ENCODE measurements at regions not wholly inside any gene's neighbourhood (a gene's known extent, or its start where the extent isn't known, plus 50 kb on each side); places are given as distances from the start of the nearest gene placed in this dataset.

DNA sequence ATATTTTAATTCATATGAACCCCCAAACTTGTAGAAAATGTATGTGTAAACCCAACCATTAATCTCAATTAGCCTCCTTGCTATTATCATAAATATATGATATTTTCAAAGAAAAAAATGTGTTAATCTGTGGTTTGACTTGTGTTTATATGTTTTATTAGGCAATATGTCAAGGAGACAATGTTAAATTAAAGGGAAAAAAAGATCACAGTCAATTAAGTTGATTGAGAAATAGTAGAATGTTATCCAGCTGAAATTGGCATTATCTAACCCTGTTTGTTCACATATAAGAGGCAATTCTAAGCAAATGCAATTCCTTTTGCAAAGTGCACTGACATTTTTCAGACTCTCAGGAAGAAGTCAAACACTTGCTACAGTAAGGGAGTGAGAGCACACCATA is 745.3 kb downstream of the C12orf50 start:
- Histone ChIP-seq H3K27me3 (ENCODE audit: control insufficient read depth, insufficient read depth, low read length) (no peaks in the 10 kb centered on the region), H3K4me3 (ENCODE audit: low read depth, low read length) (no peak overlapping the region), H3K36me3 (ENCODE audit: control insufficient read depth, insufficient read depth, low read length) (no peaks in the 10 kb centered on the region), H3K27ac (no peak overlapping the region), H3K4me1 (no peaks in the 10 kb centered on the region), H2AFZ (no peak overlapping the region), H3K9me3 (ENCODE audit: control insufficient read depth, low read length) (no peaks in the 10 kb centered on the region), H3K4me2 (ENCODE audit: low read length) (no peak overlapping the region), H3K9ac (no peak overlapping the region), H3K79me2 (no peaks in the 10 kb centered on the region)
- TF ChIP-seq, protein P1, sequence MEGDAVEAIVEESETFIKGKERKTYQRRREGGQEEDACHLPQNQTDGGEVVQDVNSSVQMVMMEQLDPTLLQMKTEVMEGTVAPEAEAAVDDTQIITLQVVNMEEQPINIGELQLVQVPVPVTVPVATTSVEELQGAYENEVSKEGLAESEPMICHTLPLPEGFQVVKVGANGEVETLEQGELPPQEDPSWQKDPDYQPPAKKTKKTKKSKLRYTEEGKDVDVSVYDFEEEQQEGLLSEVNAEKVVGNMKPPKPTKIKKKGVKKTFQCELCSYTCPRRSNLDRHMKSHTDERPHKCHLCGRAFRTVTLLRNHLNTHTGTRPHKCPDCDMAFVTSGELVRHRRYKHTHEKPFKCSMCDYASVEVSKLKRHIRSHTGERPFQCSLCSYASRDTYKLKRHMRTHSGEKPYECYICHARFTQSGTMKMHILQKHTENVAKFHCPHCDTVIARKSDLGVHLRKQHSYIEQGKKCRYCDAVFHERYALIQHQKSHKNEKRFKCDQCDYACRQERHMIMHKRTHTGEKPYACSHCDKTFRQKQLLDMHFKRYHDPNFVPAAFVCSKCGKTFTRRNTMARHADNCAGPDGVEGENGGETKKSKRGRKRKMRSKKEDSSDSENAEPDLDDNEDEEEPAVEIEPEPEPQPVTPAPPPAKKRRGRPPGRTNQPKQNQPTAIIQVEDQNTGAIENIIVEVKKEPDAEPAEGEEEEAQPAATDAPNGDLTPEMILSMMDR (IDR thresholded peaks at IDR 0.05), result no peak

DNA sequence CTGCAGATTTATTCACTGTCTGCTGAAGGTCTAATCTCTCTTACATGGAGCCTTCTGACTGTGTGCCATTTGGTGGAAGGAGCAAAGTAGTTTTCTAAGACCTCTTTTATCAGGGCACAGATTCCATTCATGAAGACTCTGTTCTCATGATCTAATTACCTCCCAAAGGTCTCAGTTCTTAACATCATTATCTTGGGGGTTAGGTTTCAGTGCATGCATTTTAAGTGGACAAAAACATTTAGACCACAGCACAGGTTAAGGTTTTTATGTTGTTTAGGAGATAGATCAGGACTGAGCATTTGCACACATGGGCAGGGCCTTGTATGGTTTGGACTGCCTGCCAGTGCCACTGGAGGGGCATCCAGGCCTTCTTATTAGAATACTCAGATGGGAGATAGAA is 746.1 kb downstream of the C12orf50 start:
- H3K4me1 ChIP-seq, result no peaks in the 10 kb centered on the region
- H3K9ac ChIP-seq, result no peak overlapping the region
- no peaks in the 10 kb centered on the region for H3K36me3 ChIP-seq (ENCODE audit: control insufficient read depth, insufficient read depth, low read length)
- no peak overlapping the region for H3K4me2 ChIP-seq (ENCODE audit: low read length)
- no peak overlapping the region for H2AFZ ChIP-seq
- TF ChIP-seq, protein P1 (IDR thresholded peaks at IDR 0.05), result no peak
- H3K9me3 ChIP-seq (ENCODE audit: control insufficient read depth, low read length), result no peaks in the 10 kb centered on the region
- H3K27me3 ChIP-seq (ENCODE audit: control insufficient read depth, insufficient read depth, low read length), result no peaks in the 10 kb centered on the region
- H3K4me3 ChIP-seq (ENCODE audit: low read depth, low read length), result no peak overlapping the region
- H3K27ac ChIP-seq, result no peak overlapping the region
- no peaks in the 10 kb centered on the region for H3K79me2 ChIP-seq

DNA sequence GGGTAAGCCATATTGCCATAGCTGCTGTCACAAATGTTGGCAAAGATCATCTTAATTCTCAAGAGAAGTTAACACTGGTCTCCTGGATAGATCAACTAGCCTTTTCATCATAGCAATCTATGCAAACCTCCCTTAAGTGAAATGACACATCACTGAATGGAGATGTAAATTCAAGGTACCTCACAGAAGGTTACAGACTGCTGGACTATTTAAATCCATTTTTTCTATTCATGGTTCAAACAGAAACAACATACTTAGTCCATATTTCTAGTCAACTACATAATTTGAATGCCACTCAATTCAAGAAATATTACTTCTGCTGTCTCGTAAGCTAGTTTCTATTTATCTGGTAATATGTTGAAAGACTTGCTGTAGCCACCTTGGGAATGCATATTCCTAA is 748.3 kb downstream of the C12orf50 start:
- Histone ChIP-seq H3K27ac (no peak overlapping the region), H3K4me2 (ENCODE audit: low read length) (no peak overlapping the region), H3K4me3 (ENCODE audit: low read depth, low read length) (no peak overlapping the region), H2AFZ (no peak overlapping the region), H3K9ac (no peak overlapping the region), H3K79me2 (no peaks in the 10 kb centered on the region), H3K4me1 (no peaks in the 10 kb centered on the region), H3K27me3 (ENCODE audit: control insufficient read depth, insufficient read depth, low read length) (no peaks in the 10 kb centered on the region), H3K9me3 (ENCODE audit: control insufficient read depth, low read length) (no peaks in the 10 kb centered on the region), H3K36me3 (ENCODE audit: control insufficient read depth, insufficient read depth, low read length) (no peaks in the 10 kb centered on the region)
- TF ChIP-seq, protein P1 (IDR thresholded peaks at IDR 0.05), result no peak

DNA sequence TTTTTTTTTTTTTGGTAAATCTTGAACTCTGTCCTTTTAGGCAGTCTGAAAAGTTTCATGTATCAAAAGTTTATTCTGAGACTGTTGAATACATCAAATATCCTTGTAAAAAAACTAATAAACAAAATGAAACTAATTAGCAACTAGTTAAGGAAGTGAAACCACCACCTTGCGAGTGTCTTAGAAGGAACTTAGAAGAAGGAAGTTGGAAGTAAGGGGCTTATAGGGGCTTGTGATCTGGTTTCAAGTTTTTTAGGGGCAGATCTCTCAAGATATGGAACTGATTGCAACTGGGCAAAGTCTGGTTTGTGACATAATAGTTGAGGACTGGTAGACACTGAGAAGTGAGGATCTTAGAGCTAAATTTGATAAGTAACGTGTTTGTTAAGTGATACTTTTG is 748.8 kb downstream of the C12orf50 start:
- Histone ChIP-seq H3K4me2 (ENCODE audit: low read length) (no peak overlapping the region), H3K4me1 (no peaks in the 10 kb centered on the region), H2AFZ (no peak overlapping the region), H3K36me3 (ENCODE audit: control insufficient read depth, insufficient read depth, low read length) (no peaks in the 10 kb centered on the region), H3K4me3 (ENCODE audit: low read depth, low read length) (no peak overlapping the region), H3K9me3 (ENCODE audit: control insufficient read depth, low read length) (no peaks in the 10 kb centered on the region), H3K79me2 (no peaks in the 10 kb centered on the region), H3K27me3 (ENCODE audit: control insufficient read depth, insufficient read depth, low read length) (no peaks in the 10 kb centered on the region), H3K9ac (no peak overlapping the region), H3K27ac (no peak overlapping the region)
- TF ChIP-seq, protein P1 (IDR thresholded peaks at IDR 0.05), result no peak

DNA sequence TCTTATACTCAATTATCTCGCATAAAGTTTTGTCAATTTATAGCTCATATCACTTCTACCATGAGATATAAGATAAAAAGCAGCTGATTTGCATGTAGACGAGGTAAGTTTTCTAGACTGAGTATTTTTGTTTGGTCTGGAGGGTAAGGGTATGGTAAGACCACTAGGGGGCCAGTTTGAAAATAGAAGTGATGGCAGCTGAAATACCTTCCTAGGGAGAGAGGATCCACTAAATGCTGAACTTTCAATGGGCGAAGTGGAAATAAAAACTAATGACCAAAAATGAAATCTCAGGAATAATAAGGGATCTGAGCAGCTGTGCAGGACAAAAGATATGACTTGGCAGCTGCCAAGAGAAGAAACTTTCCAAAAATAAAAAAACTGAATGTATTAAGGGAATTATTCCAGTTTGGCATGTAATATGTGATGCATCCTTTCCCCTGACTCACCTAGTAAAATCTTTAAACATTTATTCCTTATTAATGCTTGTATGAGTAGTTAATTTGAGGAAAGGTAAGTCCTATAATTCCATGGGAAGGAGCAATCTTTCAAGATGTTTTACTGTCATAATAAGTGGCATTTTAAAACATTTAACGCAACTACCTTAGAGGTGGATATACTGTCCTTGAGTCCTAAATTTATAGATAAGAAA is 754.5 kb downstream of the C12orf50 start:
- no peak overlapping the region for H3K9ac ChIP-seq
- H3K27ac ChIP-seq, result no peak overlapping the region
- H3K4me3 ChIP-seq (ENCODE audit: low read depth, low read length), result no peak overlapping the region
- no peaks in the 10 kb centered on the region for H3K4me1 ChIP-seq
- H3K27me3 ChIP-seq (ENCODE audit: control insufficient read depth, insufficient read depth, low read length), result no peaks in the 10 kb centered on the region
- no peaks in the 10 kb centered on the region for H3K9me3 ChIP-seq (ENCODE audit: control insufficient read depth, low read length)
- no peak overlapping the region for H3K4me2 ChIP-seq (ENCODE audit: low read length)
- H2AFZ ChIP-seq, result no peak overlapping the region
- TF ChIP-seq, protein P1 (IDR thresholded peaks at IDR 0.05), result peak; percentile 41
- no peaks in the 10 kb centered on the region for H3K79me2 ChIP-seq
- H3K36me3 ChIP-seq (ENCODE audit: control insufficient read depth, insufficient read depth, low read length), result no peaks in the 10 kb centered on the region

Measured in parathyroid adenoma (tissue), 2 donors.